Left renal pelvis (tissue), 4 donors: ENCODE measurements at regions not wholly inside any gene's neighbourhood (a gene's known extent, or its start where the extent isn't known, plus 50 kb on each side); places are given as distances from the start of the nearest gene placed in this dataset.
"Not testable (repeated sequence)": the region's sequence is repeated elsewhere in the genome, so short reads cannot be mapped to it uniquely, and the experiment has no call there.

ENCODE experiments used
- DNase-seq, 4 donors: peaks; one replicate each; pipeline ENCODE4 v3.0.0-alpha.2; 2013; ENCODE audit warnings: low read depth in 4 of 4, low spot score in 3 of 4

DNA sequence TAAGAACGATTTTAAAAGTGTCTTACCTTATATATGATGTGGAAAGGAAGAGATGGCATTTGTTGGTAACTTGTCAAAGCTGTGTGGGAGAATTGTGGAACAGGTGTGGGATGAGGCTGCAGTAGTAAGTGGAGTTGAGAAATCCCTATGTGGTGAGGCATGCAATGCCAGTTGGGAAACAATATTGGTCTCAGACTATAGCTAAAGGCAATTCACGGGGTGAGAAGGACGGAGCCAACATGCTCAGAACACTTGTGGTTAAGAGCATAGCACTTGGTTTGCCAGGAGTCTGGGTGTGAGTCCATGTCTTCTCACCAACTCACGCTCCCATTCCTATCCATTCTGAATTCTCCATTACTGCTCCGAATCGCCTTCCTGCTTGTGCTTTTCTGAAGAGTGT lies 615.6 kb upstream of the ADAMTS9 start:
- no peak for DNase-seq

DNA sequence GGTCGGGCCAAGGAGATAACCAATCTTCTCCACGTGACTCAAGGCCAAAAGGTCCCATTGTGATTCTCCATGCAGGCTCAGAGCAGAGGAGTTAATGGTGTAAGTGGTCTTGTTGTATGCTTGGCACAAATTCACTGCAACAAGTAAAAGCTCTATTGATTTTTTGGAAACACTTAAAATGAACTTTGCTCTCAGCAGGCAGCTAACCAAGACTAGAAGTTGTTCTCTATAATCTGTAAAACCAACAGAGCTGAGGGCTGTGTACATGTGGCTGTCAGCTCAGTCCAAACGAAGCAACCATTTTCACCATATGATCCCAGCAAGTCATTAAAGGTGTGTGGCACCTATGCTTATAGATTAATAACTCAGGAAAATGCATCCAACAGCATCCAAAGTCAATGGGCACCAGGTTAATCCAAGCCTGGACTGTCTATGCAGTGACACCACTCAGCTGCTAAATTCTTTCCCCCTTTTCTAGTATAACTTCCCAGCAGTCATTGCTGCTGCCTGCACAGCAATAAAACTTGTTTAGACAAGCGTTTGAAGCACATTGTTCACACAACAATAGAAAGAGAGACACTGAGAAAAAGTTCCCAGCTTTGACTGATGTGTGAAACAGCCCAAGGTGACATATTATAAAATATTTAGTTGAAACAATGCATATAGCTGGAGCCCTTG lies 603.8 kb upstream of the ADAMTS9 start:
- no peak for DNase-seq

DNA sequence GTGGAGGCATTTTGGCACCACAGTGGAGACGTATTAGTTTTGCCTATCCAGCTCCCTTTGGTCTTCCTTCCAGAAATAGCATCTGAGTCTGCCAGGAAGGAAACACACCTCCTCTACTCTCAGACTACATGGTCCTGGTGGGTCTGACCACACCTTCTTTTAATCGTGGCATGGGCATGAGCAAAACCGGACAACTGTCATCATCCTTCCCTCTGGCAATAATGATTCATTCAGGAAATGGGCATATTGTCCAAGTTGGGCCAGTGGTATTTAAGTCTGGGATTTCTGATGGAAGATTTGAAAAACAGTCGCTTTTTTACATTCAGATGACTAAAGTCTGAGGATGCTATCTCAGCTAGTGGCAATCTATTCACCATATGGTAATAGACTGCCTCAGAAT lies 601.0 kb upstream of the ADAMTS9 start:
- DNase-seq: no peak

DNA sequence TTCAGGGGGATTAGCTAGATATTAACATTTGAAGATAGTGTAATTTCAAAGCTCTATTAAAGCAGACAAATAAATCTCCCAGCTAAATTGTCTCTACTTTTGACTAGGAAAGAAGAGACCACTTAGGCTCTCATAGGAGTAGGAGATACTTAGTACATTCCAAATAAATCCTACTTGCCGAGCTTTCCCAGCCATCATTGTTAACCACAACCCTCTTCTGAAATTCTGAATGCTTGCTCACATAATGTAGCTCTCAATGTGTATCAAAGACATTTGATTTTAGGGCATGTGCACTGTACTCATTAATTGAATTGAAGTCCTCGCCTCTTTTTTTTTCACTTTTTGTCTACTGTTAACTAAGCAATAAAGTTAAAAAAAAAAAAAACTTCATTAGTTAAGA lies 598.2 kb upstream of the ADAMTS9 start:
- DNase-seq: no peak

DNA sequence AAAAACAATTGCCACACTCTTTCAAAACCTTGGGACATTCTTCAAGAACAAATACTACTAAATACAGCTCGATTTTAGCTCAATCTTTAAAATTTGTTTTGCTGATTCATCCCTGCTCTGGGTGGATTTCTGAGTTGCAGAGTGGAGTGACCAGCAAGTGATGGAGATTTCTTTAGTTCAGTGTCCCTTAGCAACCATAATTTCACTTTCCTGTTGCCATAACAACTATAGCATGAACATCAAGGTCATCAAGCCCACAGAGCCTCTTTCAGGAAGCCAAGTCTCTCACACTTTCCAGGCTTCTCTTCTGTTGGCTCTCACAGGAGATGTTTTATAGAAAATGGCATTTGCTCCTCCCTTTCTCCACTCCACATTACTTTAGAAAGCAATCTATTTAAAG lies 597.2 kb upstream of the ADAMTS9 start:
- no peak for DNase-seq

DNA sequence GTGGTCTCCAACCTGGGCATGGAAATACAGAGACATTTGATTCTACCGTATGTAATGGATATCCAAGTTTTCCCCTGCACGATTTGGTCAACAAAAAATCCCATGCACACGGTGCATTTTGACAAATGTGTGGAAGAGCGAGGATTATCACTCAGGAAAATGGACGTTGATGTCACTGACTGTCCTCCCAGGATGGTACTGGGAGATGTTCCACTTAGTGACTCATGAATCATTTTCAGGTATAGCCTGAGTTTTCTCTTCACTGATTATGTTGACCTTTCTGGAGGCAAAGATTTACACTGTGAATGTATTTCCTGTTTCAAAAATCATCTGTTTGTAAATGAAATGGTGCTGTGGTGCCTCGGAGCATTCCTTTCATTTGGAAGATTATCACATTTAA lies 596.7 kb upstream of the ADAMTS9 start:
- no peak for DNase-seq

DNA sequence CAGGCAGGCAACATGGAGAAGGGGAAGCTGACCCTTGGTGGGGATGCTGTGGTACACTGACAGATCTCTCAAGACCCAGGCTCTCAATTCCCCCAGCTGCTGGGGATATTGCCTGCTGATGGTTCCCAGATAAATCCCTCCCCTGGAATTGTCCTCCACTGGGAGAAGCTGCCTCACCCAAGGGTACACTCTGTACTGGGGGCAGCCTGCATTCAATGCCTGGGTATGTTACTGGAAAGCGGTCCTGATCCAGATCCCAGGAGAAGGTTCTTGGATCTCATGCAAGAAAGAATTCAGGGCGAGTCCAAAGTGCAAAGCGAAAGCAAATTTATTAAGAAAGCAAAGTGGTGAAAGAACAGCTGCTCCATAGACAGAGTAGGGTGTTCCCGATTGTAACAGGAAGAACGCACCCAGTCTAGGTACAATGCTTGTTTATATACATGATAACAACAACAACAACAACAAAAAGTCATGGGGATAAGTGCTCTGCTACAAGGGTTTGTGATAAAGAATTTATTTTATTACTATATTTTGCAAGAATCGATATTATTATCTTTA lies 591.5 kb upstream of the ADAMTS9 start:
- no peak for DNase-seq

DNA sequence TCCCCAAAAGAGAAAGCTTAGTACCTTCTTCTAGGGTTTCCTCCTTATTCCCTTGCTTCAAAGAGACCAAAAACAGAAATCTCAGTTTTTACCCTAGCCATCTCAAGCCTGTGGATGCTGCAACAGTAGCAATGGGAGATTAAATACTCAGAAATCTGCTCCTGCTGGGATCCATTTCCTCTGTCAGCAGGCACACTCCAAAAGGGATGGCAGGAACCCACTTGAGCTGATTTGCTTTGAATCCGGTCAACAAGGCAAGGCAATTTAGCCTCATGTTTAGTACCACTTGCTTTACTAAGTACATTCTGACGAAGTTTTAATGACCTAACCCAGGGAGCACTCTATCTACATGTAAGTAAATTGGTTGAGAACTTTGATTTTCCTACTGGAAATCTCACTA lies 590.0 kb upstream of the ADAMTS9 start:
- DNase-seq: no peak

DNA sequence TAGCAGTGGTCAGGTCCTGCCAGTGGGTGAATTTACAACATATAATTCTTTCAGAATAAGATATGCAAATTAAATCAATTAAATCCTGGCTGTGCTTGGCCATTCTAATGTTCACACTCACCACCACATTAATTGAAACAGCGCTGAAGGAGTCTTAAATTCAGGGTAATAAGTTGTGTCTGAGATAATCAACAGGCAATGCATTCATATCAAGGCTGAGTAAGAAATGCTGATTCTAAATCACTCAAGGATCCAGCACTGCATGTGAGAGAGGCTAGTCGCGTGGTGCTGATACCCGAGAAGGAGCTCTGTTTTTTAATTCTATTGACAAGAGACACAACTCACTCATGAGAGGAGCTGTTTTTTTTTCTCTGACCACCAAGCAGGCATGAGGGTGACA lies 588.8 kb upstream of the ADAMTS9 start:
- DNase-seq: no peak

DNA sequence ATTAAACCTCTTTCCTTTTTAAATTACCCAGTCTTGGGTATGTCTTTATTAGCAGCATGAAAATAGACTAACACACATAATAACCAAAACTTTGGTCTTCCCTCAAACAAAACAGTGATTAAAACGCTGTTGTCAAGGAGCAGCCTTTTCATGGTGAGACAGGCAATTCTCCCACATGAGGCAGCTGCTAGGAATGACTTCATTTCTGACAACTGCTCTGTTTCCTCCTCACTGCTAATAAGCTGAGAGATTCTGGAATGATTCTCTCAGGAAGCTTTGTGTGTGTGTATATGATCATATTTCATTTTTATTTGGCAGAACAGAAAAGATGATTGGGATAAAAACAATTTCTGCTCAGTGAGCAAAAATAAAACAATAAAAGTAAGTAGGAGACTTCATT lies 580.6 kb upstream of the ADAMTS9 start:
- DNase-seq: no peak

DNA sequence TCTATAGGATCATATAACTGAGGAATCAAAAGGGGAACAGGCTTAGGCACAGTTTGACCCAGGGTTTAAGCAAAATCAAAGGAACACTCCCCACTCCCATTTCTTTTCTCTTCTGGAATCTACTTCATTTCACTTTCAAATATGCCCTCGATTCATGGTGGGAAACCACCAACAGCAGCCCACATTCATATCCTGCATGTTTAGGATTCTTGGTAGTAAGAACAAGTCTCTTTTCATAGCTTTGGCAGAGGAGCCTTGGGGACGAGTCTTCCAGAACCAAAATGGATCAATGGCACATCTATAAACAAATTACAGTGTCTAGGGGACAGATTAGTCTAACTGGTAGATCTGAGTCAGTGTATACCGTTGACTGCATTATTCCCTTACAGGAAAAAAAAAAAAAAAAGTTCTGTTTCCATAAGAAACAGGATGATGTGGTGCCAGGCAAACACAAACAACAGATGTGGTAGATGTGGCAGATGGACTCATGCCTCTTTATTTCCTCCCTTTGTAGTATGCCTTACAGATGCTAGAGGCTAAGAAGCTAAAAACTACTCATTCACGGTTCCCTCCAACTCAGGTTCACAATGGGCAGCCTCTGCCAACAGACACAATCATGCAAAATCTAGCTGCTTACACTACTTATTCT lies 578.3 kb upstream of the ADAMTS9 start:
- DNase-seq: no peak

DNA sequence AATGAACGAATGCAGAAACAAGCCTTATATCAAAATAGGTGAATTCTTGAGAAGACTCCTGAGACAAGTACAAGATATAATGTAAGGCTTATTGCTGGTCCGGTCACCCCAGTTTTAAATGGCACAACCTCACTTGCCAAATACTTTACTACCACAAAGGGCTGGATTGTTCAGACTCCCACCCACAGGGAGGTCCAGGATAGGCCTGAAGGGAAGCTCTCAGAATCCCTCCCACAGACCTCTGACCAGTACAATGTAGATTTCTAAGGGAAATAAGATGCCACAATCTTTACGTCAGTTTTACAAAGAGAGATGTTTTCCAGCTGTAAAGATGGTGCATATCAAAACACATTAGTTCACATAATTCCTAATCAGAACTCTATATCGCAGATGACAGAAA lies 577.7 kb upstream of the ADAMTS9 start:
- no peak for DNase-seq

DNA sequence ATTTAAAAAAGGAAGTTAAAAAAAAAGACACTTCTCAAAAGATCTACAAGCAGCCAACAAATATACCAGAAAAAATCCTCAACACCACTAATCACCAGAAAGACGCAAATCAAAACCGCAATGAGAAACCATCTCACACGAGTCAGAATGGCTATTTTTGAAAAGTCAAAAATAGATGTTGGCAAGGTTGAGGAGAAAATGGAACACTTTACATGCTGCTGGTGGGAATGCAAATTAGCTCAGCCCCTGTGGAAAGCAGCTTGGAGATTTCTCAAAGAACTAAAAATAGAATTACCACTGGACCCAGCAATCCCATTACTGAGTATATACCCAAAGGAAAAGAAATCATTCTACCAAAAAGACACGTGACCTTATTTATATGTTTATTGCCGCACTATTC lies 574.7 kb upstream of the ADAMTS9 start:
- DNase-seq: no peak

DNA sequence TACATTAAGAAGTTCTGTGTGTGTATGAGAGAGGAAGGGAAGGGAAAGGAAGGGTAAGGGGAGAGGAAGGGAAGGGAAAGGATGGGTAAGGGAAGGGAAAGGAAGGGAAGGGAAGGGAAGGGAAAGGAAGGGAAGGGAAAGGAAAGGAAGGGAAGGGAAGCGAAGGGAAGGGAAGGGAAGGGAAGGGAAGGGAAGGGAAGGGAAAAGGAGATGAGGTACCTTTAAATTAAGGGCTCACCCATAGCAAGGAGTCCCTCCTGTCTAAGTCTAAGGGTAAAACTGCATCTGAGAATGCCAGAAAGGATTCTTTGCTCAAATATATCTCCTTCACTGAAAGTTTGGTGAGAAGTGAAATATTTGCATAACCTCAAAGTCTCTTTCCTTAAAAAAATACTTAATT lies 572.1 kb upstream of the ADAMTS9 start:
- no peak for DNase-seq

DNA sequence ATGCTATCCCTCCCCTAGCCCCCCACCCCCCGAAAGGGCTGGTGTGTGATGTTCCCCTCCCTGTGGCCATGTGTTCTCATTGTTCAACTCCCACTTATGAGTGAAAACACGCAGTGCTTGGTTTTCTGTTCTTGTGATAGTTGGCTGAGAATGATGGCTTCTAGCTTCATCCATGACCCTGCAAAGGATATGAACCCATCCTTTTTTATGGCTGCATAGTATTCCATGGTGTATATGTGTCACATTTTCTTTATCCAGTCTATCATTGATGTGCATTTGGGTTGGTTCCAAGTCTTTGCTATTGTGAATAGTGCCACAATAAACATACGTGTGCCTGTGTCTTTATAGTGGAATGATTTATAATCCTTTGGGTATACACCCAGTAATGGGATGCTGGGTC lies 565.1 kb upstream of the ADAMTS9 start:
- not testable (repeated sequence) for DNase-seq

DNA sequence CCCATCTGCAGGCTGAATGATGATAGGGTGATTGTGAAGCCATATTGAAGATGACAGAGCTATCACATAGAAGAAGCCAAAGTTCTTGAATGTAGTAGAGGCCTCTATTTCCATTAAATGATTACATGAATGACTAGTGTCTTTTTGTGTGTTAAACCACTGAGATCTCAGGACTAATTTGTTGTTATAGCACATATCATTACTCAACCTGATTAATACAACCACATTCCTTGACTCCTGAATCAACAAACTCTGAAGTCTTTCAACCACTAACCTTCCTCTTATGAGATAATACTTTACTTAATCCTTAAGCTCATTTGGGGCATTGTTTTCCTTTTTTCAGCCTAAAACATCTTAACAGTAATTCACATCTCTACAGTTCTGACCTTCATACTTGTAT lies 564.5 kb upstream of the ADAMTS9 start:
- no peak for DNase-seq

DNA sequence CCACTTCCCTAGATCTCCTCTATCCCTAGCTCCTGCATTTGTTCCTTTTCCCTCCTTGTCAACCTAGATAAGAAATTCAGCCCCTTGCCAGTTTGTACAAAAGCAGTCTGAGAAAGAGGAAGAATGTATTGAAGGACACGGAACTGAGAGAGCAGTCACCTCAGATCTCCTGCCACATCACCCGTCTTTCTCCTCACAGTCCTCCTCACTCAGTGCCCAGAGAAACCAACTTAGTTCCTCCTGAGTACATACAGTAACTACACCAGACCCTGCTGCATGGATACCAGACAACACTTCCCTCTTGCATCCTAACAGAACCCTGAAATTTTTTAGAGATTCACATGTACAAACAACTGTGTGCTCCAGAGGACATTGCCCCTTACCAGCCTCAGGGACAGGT lies 563.6 kb upstream of the ADAMTS9 start:
- no peak for DNase-seq

DNA sequence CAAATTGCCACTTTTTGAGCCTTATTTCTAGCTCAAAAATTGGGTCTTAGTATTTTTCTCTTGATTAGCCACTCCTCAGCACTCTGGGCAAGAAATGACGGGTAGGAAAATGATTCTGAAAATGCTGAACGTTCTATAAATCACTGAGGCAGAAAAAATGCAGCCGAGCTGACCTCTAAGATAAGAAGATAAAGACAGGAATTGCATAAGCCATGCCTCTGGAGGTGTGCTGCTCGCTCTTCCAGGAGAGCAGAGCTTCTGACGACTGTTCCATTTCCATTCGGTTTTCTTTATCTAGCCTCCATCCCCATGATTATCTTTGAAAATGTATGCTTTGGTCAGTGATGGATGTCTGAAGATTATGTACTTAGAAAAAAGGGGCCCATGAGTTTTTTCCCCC lies 558.8 kb upstream of the ADAMTS9 start:
- DNase-seq: no peak

DNA sequence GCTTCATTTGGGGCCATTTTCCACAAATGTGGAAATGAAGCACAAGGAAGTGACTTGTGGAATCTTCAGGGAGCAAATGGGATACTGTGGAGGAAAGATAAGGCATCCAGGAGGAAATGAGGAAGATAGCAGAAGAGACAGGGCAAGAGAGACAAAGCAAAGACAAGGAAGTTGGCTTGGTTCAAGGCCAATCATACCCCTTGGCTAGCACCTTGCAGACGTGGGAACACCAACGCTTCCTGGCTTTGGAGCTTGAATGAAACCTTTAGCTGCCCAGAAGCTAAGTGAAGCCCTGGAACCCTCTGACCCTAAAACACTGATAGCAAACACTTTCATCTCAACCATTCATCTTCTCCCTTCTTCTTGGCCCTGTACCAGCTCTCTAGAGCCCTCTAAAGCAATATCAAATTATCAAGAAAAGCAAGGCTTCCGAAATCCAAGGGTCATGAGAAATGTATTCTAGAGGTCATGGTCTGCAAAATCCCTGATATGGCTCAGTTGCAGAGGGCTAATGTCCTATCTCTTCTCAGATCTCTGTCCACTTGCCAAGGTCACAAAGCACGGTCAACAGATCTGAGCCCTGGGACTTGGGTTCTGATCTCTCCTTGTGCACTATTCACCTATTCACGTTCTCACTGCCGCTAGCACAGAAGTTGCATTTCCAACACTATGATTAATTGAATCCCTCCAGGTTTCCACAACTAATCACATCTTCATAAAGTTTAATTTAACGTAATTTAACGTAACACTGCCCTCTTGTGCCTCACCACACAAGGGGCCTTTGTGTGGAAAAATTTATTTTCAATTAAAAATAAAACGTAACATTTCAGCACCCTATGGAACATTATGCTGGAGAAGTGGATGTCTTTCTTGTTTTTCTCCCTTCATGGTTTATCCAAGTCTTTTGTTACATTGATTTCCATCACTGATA lies 557.6 kb upstream of the ADAMTS9 start:
- DNase-seq: peak in 1 of 4 donors; percentile 19

DNA sequence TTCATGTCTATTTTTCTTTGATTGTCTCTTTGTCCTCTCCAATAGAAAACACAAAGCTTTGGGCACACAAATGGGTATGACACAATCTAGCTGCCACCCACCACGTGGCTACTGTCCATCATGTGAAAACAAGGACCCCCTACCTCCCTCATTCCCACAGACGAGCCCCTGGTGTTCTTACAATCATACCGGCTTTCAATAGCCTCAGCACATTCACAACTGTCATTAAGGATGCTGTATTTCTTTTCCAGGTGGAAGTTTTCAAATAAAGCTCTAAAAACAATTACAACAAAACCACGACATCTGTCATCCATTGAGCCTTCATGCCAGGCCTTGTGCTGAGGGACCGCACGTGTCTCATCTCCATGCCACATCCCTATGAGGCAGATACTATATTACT lies 552.6 kb upstream of the ADAMTS9 start:
- DNase-seq: no peak

DNA sequence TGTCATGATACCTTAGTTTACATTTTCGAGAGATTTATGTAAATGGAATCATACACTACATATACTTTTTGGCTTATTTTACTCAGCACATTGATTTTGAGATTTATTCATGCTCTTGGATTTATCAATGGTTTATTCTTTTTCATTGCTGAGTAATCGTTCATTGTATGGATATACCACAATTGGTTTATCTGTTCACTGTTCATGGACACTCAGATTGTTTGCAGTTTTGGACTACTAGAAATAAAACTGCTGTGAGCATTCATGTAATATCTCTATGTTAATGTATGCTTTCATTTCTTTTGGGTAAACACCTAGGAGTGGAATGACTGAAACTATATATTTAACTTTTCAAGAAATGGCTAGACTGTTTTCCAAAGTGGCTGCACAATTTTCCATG lies 550.9 kb upstream of the ADAMTS9 start:
- no peak for DNase-seq
